Stomach (tissue), 8 donors: ENCODE measurements at regions not wholly inside any gene's neighbourhood (a gene's known extent, or its start where the extent isn't known, plus 50 kb on each side); places are given as distances from the start of the nearest gene placed in this dataset.
"Not testable (repeated sequence)": the region's sequence is repeated elsewhere in the genome, so short reads cannot be mapped to it uniquely, and the experiment has no call there.

ENCODE experiments used
- DNase-seq, 2 donors: peaks; one replicate each; pipeline versions ENCODE4 v3.0.0 to v3.0.0-alpha.2; 2013 to 2019
- H3K27ac ChIP-seq, 5 donors: fragments of 200-600 bp in 4 of 5; sonication (generic) in 4 of 5; one replicate each; pipeline ENCODE4 v1.5.1; 2013 to 2019; ENCODE audit warnings: mild to moderate bottlenecking in 1 of 5, moderate library complexity in 1 of 5
- H3K27me3 ChIP-seq, 3 donors: fragments of 200-600 bp; sonication (generic); one replicate each; pipeline ENCODE4 v1.5.1; 2017 to 2019; ENCODE audit warnings: mixed run types in 1 of 3
- H3K36me3 ChIP-seq, 4 donors: fragments of 200-600 bp; sonication (generic); 1 replicate in 3 of 4; 2 replicates in 1 of 4; pipeline ENCODE4 v1.5.1; 2016 to 2019
- H3K4me1 ChIP-seq, 4 donors: fragments of 200-600 bp; sonication (generic); one replicate each; pipeline ENCODE4 v1.5.1; 2016 to 2019
- H3K4me3 ChIP-seq, 4 donors: fragments of 200-600 bp; sonication (generic) in 3 of 4; one replicate each; pipeline ENCODE4 v1.5.1; 2016 to 2019; ENCODE audit warnings: mild to moderate bottlenecking in 1 of 4
- H3K9me3 ChIP-seq, 4 donors: fragments of 200-600 bp; sonication (generic); one replicate each; pipeline ENCODE4 v1.5.1; 2016 to 2019
- CTCF ChIP-seq, 7 experiments: fragments of 450-650 bp in 4 of 7; fragments of 200-600 bp in 3 of 7; sonication (generic) in 3 of 7; IDR thresholded peaks; one replicate each; pipeline ENCODE4 v1.5.1; 2016 to 2019; ENCODE audit warnings: antibody characterized with exemption in 7 of 7, control low read depth in 2 of 7, mild to moderate bottlenecking in 1 of 7
- EP300 ChIP-seq: sonication (generic); formaldehyde crosslinking; IDR thresholded peaks from one replicate; pipeline ENCODE4 v1.6.1; 2017; ENCODE audit warnings: antibody characterized with exemption
- POLR2A ChIP-seq, 4 donors: fragments of 450-650 bp; IDR thresholded peaks; one replicate each; pipeline ENCODE4 v1.6.1; 2016; ENCODE audit warnings: antibody characterized with exemption in 4 of 4, control low read depth in 2 of 4, mild to moderate bottlenecking in 1 of 4, moderate library complexity in 1 of 4
- POLR2AphosphoS5 ChIP-seq, 3 donors: sonication (generic); formaldehyde crosslinking; IDR thresholded peaks; one replicate each; pipeline ENCODE4 v1.6.1; 2016; ENCODE audit warnings: antibody characterized with exemption in 3 of 3
- WGBS, 5 donors: extraction: QIAGEN DNeasy Blood & Tissue Kit in 3 of 5; methylation state at CpG; one replicate each; pipeline versions ENCODE4 v1.1.5 to v1.1.7; 2013 to 2018; 5-methylcytosine and 5-hydroxymethylcytosine counted together
- intact Hi-C: fragments of 100-400 bp; cut with DNase I; formaldehyde crosslinking; loops from one replicate; pipeline ENCODE4 v1.15.1; 2023; ENCODE audit warnings: low total_unique reads
- small RNA-seq, 4 donors: library from RNA; depleted of rRNA; stranded (forward); fragments of <200 nt; gene quantifications; one replicate each; pipeline ENCODE3, GENCODE V24; 2016
- donor health status: healthy with polysubstance abuse.
- donor health status: Bipolar disorder and iron deficiency.
- donor health status: healthy.

DNA sequence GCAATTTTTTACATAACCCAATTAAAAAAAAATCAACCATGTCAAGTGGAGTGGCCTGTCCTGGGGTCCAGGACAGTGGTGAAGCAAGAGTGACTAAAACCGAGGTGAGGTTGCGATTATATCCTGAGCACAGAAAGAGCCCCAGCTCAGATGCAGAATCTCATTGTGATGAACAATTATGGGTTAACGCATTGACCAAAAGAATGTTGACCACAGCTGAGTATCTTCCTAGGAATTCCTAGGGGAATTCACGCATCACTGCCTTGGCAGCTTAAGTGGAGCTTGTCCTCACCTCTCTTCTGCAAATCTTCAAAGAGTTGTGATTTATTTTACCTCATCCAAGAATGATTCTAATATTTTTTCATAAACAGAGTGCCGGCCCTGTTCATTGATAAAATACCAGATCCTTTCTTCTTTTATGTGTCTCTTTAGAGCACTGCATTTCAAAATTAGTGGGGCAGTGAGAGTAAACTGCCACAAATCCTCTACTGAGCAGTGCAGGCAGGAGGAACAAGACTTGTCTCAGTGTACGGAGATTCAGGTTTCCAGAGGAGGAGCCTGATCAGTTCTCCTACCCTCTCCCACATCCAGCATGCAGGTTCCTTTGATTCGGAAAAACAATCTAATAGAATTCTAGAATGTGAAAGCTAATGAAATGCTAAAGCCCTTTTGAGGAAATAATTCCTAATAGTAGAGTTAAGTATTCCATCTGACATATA is 60.1 kb upstream of the ZNF184 start:
- no peaks in the 10 kb centered on the region for H3K36me3 ChIP-seq
- no peak overlapping the region for H3K27ac ChIP-seq
- DNase-seq, result no peak
- intact Hi-C loops, result no loop called here
- WGBS, 5 donors, result 62 to 68% (median 65%) methylated on average over 7 of the region's 7 CpGs
- H3K9me3 ChIP-seq, result peaks cover 0 to 4% (median 1%) of the 10 kb centered on the region in 4 donors
- H3K4me3 ChIP-seq, result no peak overlapping the region
- no peaks in the 10 kb centered on the region for H3K4me1 ChIP-seq
- peaks cover 0 to 66% (median 19%) of the 10 kb centered on the region in 3 donors for H3K27me3 ChIP-seq
- no peak for TF ChIP-seq POLR2AphosphoS5 (IDR thresholded peaks at IDR 0.05)
- TF ChIP-seq EP300, result no peak
- no peak for TF ChIP-seq POLR2A (IDR thresholded peaks at IDR 0.05)
- no peak for TF ChIP-seq CTCF (IDR thresholded peaks at IDR 0.05)

GRCh38 chr6:27531772-27532459 is 59.0 kb upstream of the ZNF184 start:
- Histone ChIP-seq H3K9me3 (peaks cover 0 to 4% (median 1%) of the 10 kb centered on the region in 4 donors), H3K27me3 (peaks cover 0 to 56% (median 17%) of the 10 kb centered on the region in 3 donors), H3K4me3 (no peak overlapping the region), H3K27ac (no peak overlapping the region), H3K36me3 (no peaks in the 10 kb centered on the region), H3K4me1 (no peaks in the 10 kb centered on the region)
- WGBS, 5 donors, result 84 to 91% (median 90%) methylated on average over 17 of the region's 17 CpGs
- intact Hi-C loops, result no loop called here
- no peak for DNase-seq
- TF ChIP-seq CTCF (IDR thresholded peaks at IDR 0.05) (no peak), EP300 (no peak), POLR2AphosphoS5 (IDR thresholded peaks at IDR 0.05) (no peak), POLR2A (IDR thresholded peaks at IDR 0.05) (no peak)

DNA sequence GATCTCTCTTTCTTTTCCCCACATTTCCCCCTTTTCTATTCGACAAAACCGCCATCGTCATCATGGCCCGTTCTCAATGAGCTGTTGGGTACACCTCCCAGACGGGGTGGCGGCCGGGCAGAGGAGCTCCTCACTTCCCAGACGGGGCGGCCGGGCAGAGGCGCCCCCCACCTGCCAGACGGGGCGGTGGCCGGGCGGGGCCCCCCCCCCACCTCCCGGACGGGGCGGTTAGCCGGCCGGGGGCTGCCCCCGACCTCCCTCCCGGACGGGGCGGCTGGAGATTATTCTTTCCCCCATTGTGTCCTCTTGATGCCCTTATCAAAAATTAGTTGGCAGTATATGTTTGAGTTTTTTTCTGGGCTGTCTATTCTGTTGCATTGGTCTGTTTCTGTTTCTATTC is 56.9 kb upstream of the ZNF184 start:
- H3K9me3 ChIP-seq, H3K4me3 ChIP-seq, intact Hi-C loops, DNase-seq, H3K36me3 ChIP-seq, H3K4me1 ChIP-seq, H3K27ac ChIP-seq: not testable (repeated sequence)
- peaks cover 0 to 36% (median 6%) of the 10 kb centered on the region in 3 donors for H3K27me3 ChIP-seq
- 83 to 93% (median 89%) methylated on average over 9 to 23 of the region's 24 CpGs for WGBS, 5 donors

GRCh38 chr6:27528714-27529113 is 55.8 kb upstream of the ZNF184 start:
- Histone ChIP-seq H3K4me3 (no peak overlapping the region), H3K36me3 (no peaks in the 10 kb centered on the region), H3K27ac (no peak overlapping the region), H3K9me3 (peaks cover 0 to 4% (median 1%) of the 10 kb centered on the region in 4 donors), H3K4me1 (no peaks in the 10 kb centered on the region), H3K27me3 (peaks cover 0 to 31% (median 6%) of the 10 kb centered on the region in 3 donors)
- intact Hi-C loops, result no loop called here
- no peak for DNase-seq
- TF ChIP-seq CTCF (IDR thresholded peaks at IDR 0.05) (no peak), POLR2A (IDR thresholded peaks at IDR 0.05) (no peak), POLR2AphosphoS5 (IDR thresholded peaks at IDR 0.05) (no peak), EP300 (no peak)

Small RNA genes lying in the stretch of these regions (small RNA-seq; reads per million reads assigned to genes)
- gene AL031229.1 (0 reads per million in 4 donors), gene HIST1H4PS1 (0 reads per million in 4 donors), gene RNU6-471P (0 reads per million in 4 donors)
